Glomerular visceral epithelial cell (primary cell): ENCODE measurements at regions not wholly inside any gene's neighbourhood (a gene's known extent, or its start where the extent isn't known, plus 50 kb on each side); places are given as distances from the start of the nearest gene placed in this dataset.

Experiments
- DNase-seq: peaks from one replicate; pipeline ENCODE4 v3.0.0-alpha.2; 2016; ENCODE audit errors: extremely low spot score

DNA sequence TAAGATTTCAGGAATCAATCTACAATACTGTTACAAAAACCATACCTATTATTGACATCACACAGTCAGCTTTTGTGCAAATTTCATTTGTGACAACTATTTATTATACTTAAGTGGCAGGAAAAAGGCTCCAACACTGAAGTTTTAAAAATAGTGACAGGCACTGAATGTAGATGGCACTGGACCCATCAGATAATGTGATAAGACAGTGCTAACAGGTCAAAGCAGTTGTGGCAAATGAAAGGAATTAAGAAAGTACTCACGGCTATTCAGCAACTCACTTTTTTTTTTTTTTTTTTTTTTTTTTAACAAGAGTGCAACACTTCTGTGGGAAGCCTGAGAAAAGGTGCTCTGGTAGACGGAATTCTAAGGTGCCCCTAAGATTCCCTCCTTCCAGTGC, 115.0 kb upstream of the MEF2C start:
- DNase-seq, result no peak

DNA sequence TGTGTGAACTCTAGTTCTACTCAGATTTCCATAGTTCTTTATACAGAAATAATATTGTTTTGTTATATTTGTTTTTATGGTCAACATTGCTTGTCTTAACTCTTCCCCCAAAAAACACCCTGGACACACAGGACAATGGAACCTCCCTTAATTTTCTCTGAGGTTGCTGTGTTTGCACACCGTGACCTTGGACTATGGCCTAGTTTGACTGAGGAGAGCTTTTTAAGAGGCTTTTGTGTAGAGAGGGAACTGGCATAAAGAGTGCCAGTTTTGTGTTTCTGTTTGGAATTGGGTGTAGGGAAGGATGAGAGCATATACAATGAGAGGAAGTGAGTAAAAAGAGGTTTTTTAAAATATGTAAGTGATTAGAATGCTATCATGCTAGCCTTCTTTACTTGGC, 101.1 kb upstream of the MEF2C start:
- no peak for DNase-seq

DNA sequence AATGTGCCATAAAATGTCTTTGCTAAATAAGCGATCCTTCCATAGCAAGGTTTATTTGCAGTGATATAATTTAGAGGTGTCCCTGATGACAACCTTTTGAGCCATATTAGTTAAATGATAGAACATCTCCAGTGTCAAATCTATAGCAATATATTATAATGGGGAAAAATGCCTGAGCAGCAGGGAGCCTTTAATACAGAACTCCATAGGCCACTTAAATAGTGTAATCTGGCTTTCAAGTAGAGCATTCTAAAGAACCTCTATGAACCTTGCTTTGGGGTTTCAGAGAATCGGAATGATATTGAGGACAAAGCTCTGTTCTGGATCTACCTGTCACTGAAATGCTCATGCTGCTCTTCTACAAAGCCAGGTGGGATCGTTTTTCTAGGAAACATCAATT, 96.7 kb upstream of the MEF2C start:
- DNase-seq, result no peak

DNA sequence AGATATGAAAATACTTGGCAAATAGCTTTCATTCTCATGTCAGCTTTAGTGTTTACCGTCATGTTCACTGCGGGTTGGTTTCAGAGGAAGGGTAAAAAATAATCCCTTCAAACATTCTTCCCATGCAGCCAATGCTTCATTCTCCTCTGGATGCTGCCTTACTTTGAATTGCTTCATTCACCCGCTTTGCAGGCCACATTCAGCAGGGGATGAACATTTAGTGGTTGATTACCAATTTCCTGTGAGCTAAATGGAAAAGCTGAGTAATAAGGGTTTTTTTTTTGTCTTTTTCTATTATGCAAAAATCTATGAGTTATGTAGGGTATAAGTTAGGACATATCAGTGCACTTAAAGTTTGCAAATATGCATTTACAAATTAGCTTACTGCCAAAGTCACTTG, 96.3 kb upstream of the MEF2C start:
- DNase-seq, result no peak

DNA sequence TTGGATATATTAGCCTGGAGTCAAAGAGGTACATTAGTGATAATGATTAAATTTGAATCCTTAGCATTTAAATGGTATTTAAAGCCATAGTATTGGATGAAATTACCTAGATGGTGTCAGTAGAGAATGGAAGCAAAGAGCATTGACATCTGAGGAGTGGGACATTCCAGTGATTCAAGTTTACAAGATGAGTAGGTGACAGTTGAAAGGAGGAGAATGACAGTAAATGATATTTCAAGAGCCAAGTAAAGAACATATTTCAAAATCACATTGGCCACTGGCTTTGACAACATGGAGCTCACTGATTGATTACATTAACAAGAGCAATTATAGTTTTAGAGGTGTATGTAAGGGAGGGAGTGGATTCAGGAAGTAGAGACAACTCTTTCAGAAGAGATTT, 93.9 kb upstream of the MEF2C start:
- DNase-seq, result no peak

DNA sequence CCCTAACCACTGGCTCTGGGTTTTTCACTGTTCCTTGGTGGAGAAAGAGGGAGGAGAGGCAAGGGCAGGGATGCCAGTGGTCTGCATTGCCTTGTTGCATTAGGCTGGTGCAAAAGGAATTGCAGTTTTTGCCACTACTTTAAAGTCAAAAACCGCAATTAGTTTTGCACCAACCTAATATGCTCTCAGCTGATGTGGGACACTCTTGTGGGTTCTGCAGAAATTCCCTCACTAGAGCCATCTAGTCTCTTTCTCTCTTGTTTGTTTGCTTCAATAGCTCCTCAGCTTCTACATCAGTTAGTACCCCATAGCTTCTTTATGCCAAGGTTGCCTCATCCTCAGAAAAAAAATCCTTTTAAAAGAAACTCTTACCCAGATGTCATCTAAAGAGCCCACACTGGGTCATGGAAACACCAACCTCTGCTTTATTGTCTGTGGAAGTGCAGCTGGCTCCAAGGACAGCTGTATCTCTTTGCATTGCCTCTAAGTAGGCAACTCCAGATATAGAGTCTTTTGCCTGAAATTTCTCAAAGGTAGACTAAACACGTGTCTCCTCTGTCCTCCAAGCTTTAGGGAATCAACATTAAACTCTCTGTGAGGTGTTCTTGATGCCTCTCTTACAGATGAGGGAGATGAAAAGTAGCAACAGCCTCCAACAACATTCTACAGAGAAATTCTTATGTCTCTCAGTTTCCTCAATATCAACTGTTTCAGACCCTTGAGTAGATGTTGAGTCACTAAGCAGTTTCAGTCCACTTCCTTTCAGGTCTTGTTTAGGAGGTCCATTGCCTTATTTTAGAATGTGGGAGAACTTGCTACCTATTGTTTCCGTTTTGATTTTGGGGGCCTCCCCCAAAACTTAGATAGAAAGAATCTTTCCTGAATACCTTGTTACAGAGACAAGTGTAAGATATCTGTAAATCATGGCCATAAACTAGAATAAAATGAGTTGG, 84.9 kb upstream of the MEF2C start:
- no peak for DNase-seq

DNA sequence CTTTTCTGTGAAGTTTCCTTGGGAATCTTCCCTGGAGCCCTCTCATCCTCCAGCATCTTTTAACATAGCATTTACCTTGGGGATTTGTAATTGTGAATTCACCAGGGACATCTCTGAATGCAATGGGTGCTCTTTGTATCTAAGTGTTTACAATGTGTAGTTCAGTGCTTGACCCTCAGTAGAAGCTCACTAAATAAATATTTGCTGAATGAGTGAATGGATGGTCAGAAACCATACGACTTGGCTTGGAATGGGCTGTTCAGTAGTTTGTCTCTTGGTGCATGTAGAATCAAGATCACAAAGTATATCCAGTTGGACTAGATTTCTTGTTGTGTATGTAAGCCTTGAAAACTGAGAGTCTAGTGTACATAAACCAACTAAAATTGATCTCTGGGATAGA, 81.8 kb upstream of the MEF2C start:
- no peak for DNase-seq

DNA sequence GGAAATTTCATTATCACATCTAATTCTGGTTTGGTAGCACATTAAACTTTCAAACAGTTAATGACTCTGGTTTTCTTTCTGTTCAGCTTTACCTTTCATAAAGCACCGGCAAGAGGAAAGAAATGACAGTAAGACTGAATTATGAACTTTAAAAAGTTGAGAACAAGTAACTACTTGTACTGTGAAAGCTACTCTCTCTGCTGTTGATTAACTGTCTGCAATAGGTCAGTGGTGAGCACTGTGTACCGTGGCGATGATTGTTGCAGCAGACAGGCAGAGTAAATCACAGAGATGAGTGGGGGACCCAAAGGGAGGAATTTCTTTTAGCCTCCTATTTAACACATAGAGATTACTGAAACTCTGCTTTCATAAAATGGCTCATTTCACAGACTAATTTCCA, 74.0 kb upstream of the MEF2C start:
- DNase-seq, result no peak

DNA sequence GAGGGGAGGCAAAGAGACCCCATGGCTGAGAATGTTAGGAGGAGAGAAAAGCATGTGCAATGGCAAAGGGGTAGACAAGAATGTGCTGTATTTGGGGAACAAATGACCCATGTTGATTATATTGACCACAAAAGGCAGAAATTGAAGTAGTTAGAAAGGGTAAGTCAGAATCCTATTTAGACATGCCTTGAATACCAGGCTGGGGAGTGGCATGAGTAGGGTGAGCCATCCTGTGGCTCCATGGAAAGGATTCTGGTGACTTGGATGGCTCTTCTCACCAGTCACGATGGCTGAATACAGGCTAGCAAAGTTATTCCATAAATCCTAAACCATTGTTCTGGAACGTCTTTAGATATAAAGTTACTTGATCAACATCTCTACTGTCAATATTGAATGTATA, 73.4 kb upstream of the MEF2C start:
- no peak for DNase-seq

DNA sequence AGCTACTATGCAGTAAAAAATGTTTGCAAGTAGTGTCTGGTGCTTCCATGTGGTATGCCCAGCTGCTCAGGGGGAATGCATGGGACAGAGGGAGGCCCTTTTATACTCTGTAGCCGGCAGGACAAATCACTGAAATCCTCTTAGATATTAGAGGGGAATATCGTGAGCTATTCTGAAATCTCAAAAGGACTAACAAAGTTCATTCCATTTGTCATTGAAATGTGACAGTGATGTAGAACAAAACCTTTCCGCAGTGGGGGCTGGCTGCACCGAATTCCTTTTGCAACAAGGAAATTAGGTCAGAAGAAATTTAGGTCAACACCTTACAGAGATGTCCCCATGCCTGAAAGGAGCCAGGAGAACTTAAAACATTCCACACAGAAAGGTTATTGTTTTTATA, 72.4 kb upstream of the MEF2C start:
- no peak for DNase-seq

DNA sequence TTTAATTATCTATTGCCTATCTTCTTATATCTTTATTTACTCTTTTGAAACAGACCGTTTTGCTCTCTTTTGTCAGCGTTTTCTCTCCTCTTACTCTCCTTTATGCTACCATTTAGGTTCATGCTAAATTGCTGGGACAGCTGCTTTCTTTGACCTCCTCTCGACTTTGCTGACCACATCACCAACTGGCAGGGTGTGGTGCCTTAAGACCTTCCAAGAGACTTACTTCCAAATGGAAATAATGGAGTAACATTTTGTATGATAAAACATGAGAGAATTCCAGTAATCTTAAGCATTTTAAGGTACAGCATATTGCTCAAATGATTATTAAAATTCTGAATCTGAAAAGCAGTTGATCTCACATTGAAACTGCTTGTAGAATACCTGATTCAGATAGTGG, 71.5 kb upstream of the MEF2C start:
- no peak for DNase-seq

DNA sequence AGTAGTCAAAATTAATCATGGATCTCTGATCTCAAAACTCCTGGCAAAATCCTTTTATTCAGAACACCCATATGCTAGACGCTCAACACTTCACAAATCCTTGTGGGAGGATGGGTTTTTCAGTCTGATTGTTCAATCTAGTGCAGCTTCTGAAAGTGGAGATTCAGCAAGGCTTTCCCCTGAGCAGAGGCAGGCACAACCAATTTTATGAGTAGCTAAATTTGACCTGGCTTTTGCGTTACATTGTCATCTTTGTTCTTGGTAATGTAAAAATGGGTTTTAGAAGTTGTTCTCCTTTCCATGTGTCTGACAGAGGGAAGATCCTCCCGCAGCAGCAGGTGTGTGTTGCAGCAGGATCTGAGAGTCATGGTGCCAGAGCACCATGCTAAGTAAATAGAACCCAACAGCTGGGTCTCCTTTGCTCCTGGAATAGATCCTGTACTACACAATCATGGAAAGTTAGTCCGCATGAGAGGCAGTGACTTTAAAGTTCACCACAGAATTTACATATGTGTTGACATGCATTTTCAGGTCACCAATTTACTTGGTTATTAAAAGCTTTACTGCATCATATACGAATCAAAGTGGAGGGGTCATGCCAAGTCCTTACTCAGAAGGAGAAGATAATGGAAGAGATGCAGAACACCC, 70.1 kb upstream of the MEF2C start:
- no peak for DNase-seq

DNA sequence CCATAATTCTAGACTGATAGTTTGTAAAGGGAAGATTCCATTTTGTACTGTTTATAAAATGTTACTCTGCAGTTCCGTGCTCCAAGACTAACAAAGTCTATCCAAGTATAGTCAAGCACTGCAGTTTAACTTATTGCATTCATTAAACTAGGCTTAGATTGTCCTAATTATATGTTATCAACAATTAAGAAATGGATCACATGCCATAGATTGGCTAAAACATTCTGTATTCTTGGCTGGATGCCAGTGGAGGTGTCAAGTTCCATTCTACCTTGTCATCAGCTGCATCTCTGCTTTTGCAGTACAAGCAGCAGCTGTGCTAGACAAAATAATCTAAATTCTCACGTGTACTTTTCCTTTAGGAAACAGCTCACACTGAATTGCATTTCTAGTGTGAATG, 69.4 kb upstream of the MEF2C start:
- peak; percentile 29 for DNase-seq

DNA sequence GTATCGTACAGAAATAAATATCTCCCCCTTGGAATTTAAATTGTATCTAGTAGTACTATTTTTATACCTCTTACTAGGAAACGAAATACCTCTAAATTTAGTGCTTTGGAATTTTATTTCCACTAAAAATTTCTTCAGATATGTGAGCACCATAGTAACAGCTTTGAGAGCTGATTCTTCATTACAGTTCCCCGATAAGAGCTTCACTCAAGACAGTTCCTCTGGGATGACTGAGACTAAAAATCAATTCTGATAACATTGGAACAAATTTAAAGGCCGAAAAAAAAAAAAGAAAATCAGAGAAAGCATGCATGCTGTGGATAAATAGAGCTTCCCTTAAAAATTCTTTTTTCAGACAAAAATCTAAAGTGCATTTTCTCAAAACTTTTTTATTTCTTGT, 68.5 kb upstream of the MEF2C start:
- DNase-seq, result no peak

DNA sequence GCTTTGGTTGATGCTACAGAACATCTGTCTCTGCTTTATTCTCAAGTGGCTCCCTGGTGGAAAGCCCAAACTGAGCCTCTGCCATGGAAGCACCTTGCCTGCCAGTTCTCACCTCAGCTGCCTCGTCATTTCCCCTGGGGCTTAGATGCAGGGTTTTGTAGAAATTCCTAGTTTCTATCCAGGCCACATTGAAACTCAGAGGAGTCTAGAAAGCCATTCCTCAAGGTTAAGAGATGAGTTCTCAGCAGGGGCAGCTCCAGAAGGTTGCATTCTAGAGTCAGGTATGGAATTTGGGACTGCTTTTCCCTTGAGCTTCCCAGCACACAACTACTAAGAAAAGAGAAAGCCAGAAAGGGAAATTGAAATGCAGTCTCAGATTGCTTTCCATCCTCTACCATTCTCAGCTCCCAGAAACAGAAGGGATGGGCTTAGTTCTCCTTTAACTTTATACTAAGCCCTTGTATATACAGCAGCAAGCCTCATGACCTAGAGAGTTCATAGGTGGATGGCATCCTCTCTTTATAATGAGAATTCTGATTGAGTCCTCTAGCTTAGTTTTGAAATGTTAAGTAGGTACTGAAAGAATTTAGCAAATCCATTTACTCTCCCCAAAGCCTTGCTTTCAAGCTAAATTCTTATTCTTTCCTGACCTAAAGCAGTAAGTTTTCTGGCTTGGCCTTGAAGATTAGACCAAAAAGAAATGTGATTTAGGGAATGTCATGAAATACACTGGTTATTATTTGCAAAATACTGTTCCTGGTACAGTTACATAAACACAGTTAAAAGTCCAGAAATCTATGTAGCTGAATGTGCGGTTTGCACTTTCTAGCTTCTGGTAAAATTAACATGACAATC, 66.0 kb upstream of the MEF2C start:
- no peak for DNase-seq

DNA sequence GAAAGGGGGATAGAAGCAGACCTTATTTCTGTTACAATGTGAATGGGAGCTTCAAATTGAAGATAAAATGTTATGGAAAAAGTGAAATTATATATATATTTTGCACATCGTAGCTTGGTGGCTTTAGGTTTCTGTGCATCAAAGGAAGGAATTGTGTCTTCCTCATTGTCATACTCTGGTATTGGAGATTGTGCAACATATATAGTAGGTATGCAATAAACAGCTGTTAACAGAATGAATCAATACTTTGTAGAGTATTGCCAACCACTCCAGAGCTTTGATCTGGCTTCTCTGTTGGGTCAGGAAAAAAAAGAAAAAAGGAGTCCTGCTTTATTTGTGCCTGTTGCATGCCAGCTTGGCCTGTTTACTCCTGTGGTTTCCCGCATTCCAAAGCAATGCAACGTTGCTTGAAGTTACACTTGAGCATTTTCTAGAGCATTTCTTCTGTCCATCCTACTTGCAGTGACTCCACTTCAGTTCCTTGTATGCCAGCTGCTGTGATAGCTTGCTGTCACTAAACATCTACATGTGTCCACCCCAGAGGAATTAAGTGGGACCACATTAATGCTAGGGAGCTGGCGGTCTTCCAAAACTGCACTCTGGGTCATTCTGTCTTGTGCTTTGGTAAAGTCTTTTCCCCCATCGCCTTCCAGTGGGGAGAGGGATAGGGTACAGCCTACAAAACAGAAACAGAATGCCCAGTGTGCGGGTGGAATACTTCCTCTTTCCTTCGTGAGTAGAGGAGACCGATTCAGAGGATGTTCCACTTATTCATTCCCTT, 62.0 kb upstream of the MEF2C start:
- no peak for DNase-seq

DNA sequence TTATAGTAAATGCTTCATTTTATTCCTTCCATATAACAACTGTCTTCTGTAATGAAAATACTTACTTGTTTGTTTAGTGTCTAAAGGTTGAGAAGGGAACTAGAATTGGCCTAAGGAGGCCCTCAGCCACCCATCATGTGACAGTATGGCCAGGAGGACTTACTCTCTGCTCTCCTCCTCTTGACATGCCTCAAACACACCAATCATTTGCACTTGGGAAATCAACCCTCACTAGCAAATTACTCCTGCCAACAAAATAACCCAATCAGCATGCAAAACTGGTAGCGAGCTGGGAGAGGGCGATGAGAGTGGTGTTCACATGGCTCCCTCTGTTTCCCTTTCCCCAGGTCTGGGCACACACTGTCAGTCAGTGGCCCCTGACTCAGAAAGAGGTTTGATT, 58.6 kb upstream of the MEF2C start:
- DNase-seq, result no peak

DNA sequence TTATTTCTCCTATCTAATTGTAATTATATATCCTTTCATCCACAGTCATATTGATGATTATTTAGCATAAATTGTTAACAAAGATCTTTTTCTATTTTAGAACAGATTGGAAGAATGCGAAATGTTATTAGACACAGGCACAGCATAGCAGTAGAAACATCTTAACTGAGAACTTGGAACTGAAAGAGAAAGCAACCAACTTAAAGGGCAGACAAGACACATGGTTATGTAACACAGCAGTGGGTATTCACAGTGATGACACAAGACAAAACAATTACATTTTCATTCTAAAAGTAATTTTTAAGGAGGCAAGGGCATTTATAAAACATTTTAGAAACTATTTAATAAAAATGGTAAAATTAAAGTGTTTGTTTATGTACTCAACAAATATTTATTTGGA, 57.7 kb upstream of the MEF2C start:
- no peak for DNase-seq

DNA sequence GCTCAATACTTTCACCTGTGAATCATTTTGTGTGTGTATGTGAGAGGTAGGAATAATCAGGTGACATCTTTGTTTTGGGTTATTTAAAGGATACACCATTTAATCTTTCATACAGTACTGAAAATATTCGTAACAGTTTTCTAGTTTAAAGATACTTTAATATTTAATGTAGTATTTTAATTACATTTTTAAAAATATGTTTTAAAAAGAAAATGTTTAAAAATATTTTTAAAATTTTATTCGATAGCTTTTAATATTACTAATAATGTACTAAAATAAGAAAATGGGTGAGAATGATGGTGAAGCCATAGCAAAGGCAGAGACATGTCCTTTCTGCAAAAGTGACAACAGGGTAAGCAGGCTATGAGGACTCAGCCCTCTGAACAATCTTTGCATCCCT, 56.3 kb upstream of the MEF2C start:
- no peak for DNase-seq

DNA sequence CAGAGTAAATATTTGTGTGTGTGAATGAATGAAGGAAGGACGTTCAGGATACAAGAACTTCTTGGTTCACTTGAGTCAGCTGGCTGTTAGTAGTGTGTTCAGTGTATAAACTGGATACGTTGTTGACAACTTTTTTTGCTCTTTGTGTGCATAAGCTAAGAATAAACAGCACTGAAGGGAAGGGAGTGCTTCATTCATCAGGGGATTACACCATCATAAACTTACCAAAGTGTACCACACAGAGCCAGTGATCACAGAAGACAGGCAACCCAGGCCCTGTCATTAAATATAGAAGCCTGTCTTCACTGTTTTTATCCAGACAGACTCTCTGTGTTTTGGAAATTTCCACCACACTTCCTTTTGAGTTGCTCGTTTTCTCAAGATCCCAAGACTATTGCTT, 55.5 kb upstream of the MEF2C start:
- DNase-seq, result no peak

DNA sequence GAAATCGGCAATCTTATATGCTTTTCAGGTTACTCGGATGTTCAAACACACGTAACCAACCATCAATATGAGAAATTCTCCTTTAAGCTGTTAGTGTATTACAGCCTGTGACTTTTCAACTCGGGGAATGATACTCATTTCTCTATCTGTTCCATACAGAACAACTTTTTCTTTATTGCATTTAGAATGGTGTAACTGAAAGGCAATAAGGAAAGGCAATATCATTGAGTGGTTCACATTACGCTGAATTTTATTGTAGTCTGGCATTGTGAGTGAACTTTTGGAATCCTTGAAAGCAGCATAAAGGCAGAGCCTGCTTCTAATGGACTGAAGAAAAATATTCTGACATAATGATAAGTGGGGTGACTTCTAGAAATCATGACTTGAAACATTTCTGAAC, 54.4 kb upstream of the MEF2C start:
- DNase-seq, result no peak

DNA sequence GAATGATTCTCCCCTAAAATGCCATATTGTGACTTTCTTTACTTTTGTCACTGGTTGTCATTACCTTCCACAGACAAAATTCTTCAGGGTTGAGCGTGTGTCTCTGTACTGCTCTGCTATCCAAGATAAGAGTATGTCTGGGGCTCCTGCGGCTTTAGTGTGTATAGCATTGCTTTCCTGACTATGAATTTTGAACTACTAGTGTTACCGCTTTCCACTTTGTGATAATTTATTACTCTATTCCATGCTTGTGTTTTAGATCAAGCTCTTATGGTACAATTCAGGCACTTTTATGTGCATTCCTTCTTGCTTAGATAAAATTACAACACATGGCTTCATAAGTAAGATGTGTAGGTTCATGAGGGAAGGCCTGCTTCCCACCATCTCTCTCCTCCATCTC, 51.5 kb upstream of the MEF2C start:
- no peak for DNase-seq
